Sigmoid colon (tissue), 4 donors: ENCODE measurements at regions not wholly inside any gene's neighbourhood (a gene's known extent, or its start where the extent isn't known, plus 50 kb on each side); places are given as distances from the start of the nearest gene placed in this dataset.

Experiments used
- EP300 ChIP-seq, 4 donors: sonication (generic); formaldehyde crosslinking; IDR thresholded peaks; one replicate each; pipeline ENCODE4 v1.6.1; 2017; ENCODE audit warnings: antibody characterized with exemption in 4 of 4
- POLR2A ChIP-seq, 2 donors: fragments of 450-650 bp; IDR thresholded peaks; one replicate each; pipeline ENCODE4 v1.6.1; 2016; ENCODE audit warnings: antibody characterized with exemption in 2 of 2, mild to moderate bottlenecking in 2 of 2, moderate library complexity in 2 of 2
- POLR2AphosphoS5 ChIP-seq, 4 donors: sonication (generic); formaldehyde crosslinking; IDR thresholded peaks; one replicate each; pipeline ENCODE4 v1.6.1; 2017; ENCODE audit warnings: antibody characterized with exemption in 4 of 4
- TF ChIP-seq, protein P1 (sequence below), 4 experiments: fragments of 450-650 bp in 3 of 4; fragments of 200-600 bp in 1 of 4; IDR thresholded peaks; one replicate each; pipeline ENCODE4 v1.5.1; 2016 to 2019; ENCODE audit warnings: antibody characterized with exemption in 4 of 4, mild to moderate bottlenecking in 3 of 4, moderate library complexity in 2 of 4

DNA sequence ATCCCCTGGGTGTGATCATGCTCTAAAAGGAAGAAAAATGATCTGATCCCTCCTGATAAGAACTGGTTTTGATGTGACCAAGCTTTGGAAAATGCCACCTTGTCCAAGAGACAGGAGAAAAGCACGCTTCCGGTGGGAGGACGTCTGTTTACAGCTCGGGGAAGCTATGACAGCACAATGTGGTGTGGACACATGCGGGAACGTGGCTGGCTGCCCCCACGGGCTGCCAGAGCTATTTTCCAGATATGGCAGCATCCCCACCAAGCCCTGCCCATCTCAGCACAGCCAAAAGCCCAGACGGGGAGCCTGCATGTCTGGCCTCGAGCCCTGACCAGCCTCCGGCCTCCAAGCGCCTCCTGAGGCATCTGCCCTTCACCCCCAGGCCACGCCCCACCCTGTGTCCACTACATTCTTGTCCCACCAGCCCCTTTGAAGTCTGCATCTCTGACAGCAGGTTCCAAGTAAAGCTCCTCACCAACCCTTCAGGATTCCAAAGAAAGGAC is 63.2 kb upstream of the HRH1 start:
- TF ChIP-seq, protein P1, sequence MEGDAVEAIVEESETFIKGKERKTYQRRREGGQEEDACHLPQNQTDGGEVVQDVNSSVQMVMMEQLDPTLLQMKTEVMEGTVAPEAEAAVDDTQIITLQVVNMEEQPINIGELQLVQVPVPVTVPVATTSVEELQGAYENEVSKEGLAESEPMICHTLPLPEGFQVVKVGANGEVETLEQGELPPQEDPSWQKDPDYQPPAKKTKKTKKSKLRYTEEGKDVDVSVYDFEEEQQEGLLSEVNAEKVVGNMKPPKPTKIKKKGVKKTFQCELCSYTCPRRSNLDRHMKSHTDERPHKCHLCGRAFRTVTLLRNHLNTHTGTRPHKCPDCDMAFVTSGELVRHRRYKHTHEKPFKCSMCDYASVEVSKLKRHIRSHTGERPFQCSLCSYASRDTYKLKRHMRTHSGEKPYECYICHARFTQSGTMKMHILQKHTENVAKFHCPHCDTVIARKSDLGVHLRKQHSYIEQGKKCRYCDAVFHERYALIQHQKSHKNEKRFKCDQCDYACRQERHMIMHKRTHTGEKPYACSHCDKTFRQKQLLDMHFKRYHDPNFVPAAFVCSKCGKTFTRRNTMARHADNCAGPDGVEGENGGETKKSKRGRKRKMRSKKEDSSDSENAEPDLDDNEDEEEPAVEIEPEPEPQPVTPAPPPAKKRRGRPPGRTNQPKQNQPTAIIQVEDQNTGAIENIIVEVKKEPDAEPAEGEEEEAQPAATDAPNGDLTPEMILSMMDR (IDR thresholded peaks at IDR 0.05), result no peak
- TF ChIP-seq POLR2AphosphoS5 (IDR thresholded peaks at IDR 0.05) (peak in 3 of 4 donors; percentile 4 to 66 (median 36)), POLR2A (IDR thresholded peaks at IDR 0.05) (no peak), EP300 (IDR thresholded peaks at IDR 0.05) (peak in 2 of 4 donors; percentile 19 to 36)
